GM19468 (cell line): ENCODE measurements at regions not wholly inside any gene's neighbourhood (a gene's known extent, or its start where the extent isn't known, plus 50 kb on each side); places are given as distances from the start of the nearest gene placed in this dataset.

Experiments
- ATAC-seq: cut with Tn5 transposase; IDR thresholded peaks from one replicate; pipeline ENCODE4 v1.9.1; 2021; ENCODE audit warnings: mild to moderate bottlenecking, moderate library complexity, moderate number of reproducible peaks; ENCODE audit not compliant: unreplicated experiment; ENCODE audit errors: extremely low read depth

DNA sequence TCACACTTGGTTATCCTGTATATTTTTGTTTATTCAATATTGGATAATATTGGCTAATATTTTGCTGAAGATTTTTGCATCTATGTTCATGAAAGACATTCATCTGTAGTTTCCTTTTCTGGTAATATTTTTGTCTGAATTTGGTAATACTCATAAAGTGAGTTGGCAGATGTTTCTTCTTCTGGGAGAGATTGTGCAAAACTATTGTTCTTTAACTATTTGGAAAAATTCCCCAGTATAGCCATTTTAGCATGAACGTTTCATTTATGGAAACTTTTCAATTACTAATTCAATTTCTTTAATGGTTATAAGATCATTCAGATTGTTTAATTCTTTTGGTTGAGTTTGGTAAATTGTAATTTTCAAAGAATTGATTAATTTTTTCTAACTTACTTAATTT is 560.8 kb upstream of the FZD8 start:
- no peak for ATAC-seq

DNA sequence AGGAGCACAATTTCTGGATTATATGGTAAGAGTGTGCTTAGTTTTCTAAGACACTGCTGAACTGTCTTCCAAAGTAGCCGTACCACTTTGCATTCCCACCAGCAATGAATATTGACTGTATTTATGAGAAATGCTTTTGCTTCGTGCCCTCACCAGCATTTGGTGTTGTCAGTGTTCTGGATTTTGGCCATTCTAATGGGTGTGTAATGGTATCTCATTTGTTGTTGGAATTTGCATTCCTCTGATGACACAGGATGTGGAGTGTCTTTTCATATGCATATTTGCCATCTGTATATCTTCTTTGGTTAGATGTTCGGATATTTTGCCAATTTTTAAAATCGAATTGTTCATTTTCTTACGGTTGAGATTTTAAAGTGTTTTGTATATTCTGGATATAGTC is 558.5 kb upstream of the FZD8 start:
- ATAC-seq, result no peak

DNA sequence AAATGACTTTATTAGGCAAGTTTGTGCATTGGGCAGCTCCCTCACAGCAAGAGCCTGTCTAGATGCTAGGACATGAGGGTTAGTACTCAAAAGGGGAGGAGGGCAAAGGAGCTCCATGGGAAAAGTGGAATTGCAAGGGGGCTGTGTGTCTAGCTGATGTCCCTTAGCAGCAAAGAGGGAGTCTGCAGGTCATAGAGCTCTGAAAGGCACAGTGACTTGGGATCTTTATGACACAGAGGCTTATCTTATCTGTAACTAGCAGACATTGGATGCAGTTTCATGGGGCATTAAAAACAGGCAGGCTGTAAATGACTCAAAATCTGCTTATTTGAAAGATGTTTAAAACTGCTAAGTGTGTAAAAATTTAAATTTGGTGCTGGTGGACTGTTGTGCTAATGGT is 556.2 kb upstream of the FZD8 start:
- ATAC-seq, result no peak

DNA sequence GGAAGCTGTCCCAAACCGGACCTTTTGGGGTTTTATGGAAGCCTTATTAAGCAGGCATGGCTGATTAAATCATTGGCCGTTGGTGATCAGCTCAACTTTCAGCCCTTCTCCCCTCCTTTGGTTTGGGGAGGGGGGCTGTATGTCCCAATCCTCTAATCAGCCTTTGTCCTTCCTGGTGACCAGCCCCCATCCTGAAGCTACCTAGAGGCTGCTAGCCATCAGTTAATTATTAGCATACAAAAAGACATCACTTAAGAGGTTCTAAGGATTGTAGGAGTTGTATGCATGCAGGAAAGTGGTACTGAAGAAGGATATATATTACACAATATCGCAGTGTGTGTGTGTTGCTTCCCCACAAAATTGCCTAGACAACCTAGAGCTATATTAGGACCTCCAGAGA is 553.3 kb upstream of the FZD8 start:
- no peak for ATAC-seq

DNA sequence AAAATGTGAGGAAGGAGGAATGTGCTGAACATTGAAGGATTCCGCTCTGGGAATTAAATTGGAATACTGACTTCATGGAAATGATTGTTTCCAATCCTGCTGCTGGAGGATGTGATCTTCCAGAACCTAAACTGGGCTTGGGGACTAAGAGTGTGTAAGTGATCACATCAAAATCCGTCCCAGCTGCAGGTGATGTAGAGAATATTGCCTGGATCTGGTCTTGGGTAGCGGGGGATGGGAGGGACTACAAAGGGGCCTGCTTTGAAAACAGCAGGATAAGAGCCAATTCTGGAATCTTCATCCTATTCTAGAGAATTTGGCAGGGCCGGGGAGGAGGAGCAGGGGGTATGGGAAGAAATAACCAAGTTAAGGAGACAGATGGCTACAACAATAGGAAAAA is 552.2 kb upstream of the FZD8 start:
- no peak for ATAC-seq

DNA sequence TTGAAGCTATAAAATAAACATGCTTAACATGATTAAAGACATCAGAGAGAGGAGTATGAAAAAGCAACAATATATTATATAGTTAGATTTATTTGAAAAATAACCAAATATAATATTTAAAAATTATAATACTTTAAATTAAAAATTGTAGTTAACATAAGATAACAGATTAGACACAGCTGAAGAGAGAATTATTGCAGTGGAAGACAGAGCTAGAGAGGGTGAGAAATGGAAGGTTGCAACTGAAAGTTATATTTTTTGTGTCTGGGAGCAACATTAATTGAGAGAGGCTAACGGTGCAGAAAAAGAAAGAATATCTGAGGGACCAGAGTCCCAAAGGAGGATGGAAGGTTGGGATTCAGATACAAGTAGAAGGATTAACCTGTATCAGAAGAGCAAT is 548.9 kb upstream of the FZD8 start:
- ATAC-seq, result no peak

DNA sequence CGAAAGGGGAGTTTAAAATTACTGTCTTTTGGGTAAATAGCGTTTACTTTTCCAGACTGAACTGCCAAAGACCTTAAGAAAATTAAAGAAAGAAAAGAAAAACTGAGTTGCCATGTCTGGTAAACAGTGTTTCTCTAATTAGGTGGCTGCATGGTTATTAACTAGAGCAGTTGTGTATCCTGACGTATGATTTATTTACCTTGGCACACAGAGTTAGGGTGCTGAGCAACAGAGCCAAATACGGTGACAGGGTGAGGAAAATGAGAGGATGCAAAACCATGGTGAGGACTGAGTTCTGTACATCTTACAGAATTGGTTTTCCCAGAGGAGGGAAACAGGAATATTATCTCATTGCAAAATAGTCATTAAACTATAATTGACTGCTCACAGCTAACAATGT is 546.4 kb upstream of the FZD8 start:
- ATAC-seq, result no peak

DNA sequence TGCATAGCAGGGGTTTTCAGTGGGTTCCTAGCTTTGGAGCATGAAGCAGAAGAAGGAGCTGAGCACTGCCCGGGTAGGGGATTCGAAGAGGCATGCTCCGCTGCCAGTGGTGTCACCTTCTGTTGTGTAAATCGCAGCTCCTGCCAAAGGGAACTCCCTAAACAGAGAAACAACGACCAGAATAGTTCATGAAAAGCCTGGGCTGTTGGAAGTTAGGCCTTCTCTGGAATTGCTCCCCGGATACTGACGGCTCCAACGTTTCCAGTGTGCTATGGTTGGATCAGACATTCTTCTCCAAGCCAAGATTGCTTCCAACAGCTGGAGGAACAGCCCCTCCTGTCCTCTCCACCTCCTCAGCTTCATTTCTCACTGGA is 546.0 kb upstream of the FZD8 start:
- ATAC-seq, result no peak

DNA sequence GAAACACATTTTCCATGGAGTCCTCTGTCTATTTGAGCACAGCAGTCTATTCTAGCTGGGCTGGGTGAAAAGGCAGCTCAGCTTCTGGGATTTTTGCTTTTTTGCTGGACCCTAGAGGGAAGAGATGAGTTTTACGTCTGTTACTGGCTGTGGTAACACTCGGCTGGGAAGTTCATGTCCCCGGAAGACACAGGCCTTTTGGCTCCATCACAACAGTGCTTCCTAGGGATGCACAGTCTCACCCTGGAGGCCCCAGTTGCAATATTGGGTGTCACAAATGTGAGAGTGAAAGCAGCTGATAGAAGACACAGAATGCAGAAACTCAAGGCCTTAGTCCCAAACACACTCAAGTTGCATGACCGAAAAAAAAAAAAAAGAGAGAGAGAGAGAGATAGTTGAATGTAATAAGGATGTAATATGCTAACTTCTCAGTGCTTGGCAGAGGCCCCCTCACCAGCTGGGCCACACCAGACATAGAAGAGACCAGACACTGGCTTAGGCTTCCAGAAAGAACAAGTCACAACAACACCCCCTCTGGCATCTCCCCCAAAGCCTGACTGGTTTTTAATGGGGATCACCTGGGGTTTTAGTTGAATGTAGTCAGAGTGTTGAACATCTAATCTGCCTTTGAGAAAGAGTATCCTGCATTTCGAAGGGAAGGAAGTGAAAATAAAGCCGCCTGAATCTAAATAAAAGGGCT is 545.4 kb upstream of the FZD8 start:
- ATAC-seq, result no peak

DNA sequence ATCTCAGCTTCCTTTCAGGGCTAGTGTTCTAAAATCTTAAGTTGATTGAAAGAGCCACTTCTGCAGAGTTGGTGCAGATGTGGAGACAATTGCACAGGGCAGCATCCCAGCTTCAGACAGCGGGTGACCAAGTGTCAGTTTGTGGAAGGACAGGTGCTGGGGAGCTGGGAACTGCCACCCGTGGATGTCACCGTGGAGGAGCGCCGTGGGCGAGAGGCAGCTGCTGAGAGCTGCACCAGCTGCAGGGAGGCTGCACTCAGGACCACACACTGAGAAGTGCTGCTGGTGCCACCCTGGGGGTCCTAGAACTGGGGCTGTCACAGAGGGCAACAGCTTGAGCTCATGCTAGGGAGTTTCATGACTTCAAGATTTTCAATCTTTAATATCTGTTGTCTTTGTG is 543.0 kb upstream of the FZD8 start:
- no peak for ATAC-seq

DNA sequence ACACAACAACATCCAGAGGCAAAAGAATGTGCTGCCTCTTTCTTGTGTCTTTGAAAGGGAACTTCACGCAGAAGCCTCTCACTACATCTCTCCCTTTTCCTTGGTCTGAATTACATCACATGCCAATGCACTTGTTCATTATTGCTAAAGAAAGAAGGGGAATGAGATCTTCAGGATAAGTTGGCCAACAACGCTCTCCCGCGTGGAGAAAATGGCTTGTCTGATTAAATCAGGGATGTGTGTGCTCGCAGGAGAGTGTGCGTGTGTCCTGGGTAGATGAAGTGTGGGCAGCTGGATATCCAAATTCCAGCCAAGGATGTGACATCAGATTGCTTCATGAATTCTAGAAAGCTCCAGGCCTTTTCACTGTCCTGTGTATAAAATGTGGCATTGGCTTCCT is 541.6 kb upstream of the FZD8 start:
- ATAC-seq, result no peak

DNA sequence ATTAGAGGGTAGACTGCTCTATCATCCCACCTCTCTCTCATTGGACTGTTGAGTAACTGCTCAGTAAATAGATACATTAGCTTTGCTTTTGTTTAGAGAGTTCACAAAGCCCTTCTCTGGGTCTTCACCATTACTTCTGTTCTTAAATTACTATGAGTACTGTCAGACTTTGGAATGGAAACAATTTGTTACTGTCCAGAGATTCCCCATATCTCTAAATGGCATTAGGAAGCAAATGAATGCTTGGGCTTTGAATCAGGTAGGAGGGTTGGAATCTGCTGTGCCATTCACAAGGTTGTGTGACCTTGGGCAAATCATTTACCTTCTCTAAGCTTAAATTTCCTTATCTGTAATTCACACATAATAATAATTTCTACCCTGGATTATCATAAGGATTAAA is 541.0 kb upstream of the FZD8 start:
- ATAC-seq, result no peak

DNA sequence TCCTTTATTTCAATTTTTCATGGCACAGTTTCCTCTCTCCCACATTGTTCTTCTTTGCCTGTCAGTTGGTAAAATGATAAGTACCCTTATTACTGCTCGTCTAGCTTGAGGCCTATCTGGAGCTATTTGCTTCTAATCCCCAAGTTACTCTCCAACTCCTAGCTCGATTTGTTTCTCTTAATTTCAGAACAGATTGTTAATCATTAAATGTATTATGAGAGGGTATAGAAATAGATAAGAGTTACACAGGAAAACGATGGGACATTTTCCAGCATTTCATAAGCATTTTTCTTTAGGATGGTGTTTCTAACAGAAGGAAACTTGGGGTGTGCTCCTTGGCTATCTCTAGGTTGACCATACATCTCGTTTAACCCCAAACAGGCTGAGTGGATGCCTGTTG is 540.5 kb upstream of the FZD8 start:
- ATAC-seq, result no peak

DNA sequence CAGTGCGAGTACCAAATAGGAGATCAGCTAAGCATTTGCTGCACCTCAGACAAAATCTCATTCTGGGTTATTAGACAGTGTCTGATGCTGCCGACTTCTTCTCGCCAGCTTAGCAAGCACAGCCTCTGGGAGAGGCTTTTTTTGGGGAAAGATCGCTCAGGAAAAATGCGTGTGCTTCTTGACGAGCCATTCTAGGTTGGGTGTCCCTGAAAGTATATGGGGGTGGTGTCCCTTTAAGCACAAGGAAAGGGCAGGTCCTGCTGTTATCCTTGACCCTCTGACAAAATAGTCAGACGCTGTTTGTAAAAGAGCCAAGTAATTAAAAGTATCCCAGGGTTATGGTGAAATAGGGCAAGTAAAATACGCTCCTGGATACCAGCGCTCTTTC is 540.1 kb upstream of the FZD8 start:
- ATAC-seq, result no peak

DNA sequence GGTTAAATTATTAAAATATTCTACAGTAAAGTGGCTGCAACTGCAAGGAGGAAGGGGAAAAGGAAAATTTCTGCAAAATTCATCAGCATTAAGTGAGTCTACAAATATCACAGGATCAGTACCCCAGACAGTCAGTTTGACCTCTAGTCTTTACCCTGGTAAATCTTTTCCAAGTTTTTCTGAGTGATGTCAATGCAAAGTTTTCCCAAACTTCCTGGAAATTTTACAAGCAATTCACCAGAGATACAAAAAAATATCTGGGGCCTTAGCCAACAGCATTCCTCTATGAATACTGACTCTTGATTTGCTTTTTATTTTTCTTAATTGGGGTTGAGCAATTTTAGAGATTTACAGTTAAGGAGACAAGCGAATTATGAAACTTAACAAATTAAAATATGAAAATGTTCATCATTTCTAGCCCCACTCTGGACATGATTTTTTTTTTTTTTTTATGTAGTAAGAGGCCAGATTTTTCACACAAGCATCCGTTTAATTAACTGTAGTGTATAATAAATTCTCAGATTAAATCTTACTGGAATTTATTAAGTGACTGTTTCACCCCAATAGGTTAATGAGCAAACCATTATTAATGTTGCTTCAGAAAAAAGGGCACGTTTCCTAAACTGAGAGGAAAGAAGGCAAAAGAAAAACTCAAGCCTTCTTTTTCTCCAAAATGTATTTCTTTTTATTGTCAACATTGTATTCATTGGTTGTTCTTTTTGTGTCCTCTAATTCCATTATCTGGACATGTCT is 539.5 kb upstream of the FZD8 start:
- ATAC-seq, result no peak

DNA sequence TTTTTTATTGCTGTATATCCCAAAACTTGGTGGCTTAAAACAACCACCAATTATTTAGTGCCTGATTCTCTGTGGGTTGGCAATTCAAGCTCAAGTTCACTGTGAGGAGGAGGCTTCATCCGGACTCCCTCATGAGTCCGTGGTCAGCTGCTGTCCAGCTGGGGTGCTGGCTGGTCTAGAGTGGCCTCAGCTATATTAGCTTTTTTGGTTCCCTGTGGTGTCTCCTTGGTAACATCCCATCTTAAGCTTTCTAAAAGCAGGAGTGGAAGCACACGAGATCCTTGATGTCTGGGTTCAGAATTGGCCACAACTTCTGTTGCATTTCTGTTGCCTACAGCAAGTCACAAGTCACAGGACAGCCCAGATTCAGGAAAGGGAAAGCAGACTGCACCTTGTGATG is 536.5 kb upstream of the FZD8 start:
- ATAC-seq, result no peak

DNA sequence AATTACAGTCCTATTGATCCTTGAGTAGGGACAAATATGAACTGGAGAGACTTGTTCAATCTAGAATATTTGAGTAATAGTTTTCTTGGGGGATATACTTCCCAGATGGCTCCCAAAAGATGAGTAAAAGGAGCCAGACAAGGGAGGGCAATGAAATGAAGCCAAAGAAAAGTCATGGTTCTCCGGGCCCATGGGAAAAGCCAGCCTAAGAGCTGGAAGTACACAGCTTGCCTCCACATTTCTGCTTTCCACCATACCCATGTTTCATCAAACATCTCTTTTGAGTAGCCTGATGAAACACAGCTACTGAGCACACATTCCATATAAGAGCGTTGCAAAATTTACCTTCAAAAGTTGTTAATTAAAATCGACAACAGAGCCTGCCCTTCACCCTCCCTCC is 535.0 kb upstream of the FZD8 start:
- ATAC-seq, result no peak

DNA sequence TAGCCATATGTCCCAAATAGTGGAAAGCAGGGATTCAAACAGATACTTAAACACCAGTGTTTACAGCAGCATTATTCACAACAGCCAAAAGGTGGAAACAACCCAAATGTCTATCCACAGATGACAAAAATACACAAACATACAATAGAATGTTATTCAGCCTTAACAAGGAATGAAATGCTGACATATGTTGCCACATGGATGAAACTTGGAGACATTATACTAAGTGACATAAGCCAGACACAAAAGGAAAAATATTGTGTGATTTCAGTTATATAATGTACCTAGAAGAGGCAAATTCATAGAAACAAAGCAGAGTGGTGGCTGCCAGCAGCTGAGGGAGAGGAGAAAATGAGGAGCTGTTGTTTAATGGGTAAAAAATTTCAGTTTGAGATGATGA is 533.9 kb upstream of the FZD8 start:
- ATAC-seq, result no peak

DNA sequence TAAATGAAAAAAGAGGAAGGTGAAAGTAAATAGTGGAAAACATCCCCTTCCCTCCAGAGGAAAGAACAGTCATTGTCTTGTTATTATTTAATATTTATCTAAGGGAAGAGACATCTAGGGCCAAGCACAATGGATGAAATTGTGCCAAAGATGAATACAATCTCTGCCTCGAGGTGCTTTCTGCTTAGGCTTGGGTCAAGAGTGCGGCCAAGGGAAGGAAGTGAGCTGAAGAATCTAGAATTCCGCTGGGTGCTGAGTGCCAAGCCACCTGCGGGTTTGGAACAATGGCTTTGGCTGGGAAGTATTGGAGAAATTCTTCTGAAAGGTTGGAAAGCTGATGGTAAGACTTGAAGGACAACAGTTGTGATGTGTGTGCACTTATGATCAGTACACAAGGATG is 531.3 kb upstream of the FZD8 start:
- no peak for ATAC-seq

DNA sequence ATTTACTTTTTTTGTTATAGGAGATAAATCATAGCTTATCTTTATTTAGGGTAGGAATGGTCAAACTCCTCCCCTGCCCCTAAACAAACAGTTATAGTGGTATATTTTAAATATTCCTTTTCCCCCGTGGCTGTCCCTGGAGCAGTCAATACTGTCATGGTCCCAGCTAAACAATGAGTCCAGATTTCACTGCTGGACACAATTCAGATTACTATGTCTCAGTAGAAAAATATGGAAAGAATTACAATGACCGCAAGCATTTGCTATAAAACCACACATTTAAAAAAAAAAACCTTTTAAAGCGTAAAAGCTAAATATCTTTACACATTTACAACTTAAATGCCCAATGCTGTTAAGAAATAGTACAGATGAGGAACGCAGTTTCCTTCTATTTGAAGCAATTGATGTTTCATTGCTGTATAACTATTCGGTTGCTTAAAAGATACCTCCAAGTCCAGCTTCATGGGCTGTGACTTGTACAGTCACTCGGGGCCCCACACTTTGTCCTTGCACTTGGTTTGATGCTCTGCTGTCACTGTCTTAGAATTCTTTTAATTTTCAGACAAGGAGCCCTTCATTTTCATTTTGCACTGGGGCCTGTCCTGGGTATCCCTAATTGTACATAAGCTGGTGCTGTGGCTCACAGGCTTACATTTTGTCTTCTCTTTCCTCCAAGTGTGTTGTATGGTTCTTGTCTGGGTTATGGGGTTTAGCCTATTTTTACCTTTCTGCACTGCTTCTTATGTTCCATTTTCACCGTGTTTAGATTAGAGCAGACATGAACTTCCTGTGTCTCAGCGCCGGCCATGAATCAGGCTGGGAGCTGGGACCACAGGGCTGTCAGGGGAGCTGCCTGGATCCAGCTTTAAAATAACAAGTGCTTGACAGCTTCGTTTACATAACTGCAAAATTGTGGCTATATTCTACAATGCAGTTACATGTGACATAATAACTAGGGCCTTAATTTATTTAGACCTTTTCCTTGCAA is 530.2 kb upstream of the FZD8 start:
- no peak for ATAC-seq

DNA sequence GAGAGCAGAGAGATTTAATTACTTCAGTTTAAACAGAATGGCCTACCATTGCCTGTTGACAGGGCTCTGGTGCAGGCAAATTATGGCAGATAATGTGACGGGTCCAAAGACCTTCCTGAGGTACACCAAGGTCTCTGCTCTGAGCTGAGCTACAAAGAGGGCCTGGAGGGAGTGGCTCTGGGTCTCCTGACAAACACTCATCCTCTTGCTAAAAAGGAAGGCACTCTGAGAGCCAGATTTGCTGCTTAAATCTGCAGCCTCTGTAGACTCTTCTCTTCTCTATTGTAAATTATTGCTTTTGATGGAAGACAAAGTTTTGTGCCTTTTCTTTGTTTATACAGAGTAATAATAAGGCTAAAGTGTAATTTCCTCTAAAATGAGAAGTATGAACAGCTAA is 529.5 kb upstream of the FZD8 start:
- no peak for ATAC-seq
